Fibroblast of mammary gland (primary cell): ENCODE measurements at regions not wholly inside any gene's neighbourhood (a gene's known extent, or its start where the extent isn't known, plus 50 kb on each side); places are given as distances from the start of the nearest gene placed in this dataset.

ENCODE experiments used
- DNase-seq: peaks from one replicate; pipeline ENCODE4 v3.0.0-alpha.2; 2010; ENCODE audit warnings: low read depth
- H3K4me3 ChIP-seq: 2 replicates; pipeline ENCODE4 v1.5.1; 2011; ENCODE audit warnings: low read depth, mild to moderate bottlenecking, low read length, moderate library complexity; ENCODE audit not compliant: control insufficient read depth
- CTCF ChIP-seq: conservative IDR thresholded peaks from 2 replicates; pipeline ENCODE4 v1.5.1; 2011; ENCODE audit warnings: low read depth, low read length, inconsistent platforms; ENCODE audit not compliant: control insufficient read depth, insufficient read depth

GRCh38 chr6:26196846-26197635 is 109.8 kb downstream of the HFE start:
- peak; percentile 89 for DNase-seq
- no peak for TF ChIP-seq CTCF

GRCh38 chr6:26197636-26197932 is 110.4 kb downstream of the HFE start:
- DNase-seq, result no peak
- TF ChIP-seq CTCF, result no peak
- H3K4me3 ChIP-seq, result peak overlapping the region; percentile 81

More at GRCh38 chr6:26196846-26197635, 109.8 kb downstream of the HFE start:
- peak overlapping the region; percentile 81 for H3K4me3 ChIP-seq

- TF ChIP-seq CTCF, result no peak
- DNase-seq, result peak; percentile 41
- H3K4me3 ChIP-seq, result peak overlapping the region; percentile 81
These were observed 110.9 kb downstream of the HFE start for GRCh38 chr6:26197933-26198721.

- TF ChIP-seq CTCF, result no peak
- DNase-seq, result no peak
- H3K4me3 ChIP-seq, result peak overlapping the region; percentile 81
These were observed 111.5 kb downstream of the HFE start for GRCh38 chr6:26198722-26199056.

- no peak for TF ChIP-seq CTCF
- peak; percentile 94 for DNase-seq
- H3K4me3 ChIP-seq, result peak overlapping the region; percentile 81
These were observed 112.0 kb downstream of the HFE start for GRCh38 chr6:26199057-26199772.

GRCh38 chr6:26199773-26200764 is 112.8 kb downstream of the HFE start:
- H3K4me3 ChIP-seq, result peak overlapping the region; percentile 81
- DNase-seq, result no peak
- no peak for TF ChIP-seq CTCF
